Endothelial cell (in vitro differentiated cells): ENCODE measurements at regions not wholly inside any gene's neighbourhood (a gene's known extent, or its start where the extent isn't known, plus 50 kb on each side); places are given as distances from the start of the nearest gene placed in this dataset.

ENCODE experiments used
- DNase-seq: peaks from one replicate; pipeline ENCODE4 v3.0.0; 2021; ENCODE audit warnings: low spot score
- H3K27ac Mint-ChIP-seq: one replicate; pipeline ENCODE4 v1.8.0; 2021; ENCODE audit warnings: mixed read lengths, inconsistent platforms; ENCODE audit not compliant: unreplicated experiment
- H3K27me3 Mint-ChIP-seq: one replicate; pipeline ENCODE4 v1.8.0; 2021; ENCODE audit warnings: mild to moderate bottlenecking, moderate library complexity, mixed read lengths, inconsistent platforms; ENCODE audit not compliant: unreplicated experiment
- H3K36me3 Mint-ChIP-seq: one replicate; pipeline ENCODE4 v1.8.0; 2021; ENCODE audit warnings: mild to moderate bottlenecking, low read depth, mixed read lengths, inconsistent platforms; ENCODE audit not compliant: unreplicated experiment
- H3K4me1 Mint-ChIP-seq: one replicate; pipeline ENCODE4 v1.8.0; 2021; ENCODE audit warnings: mild to moderate bottlenecking, mixed read lengths, inconsistent platforms; ENCODE audit not compliant: unreplicated experiment
- H3K4me3 Mint-ChIP-seq: one replicate; pipeline ENCODE4 v1.8.0; 2021; ENCODE audit warnings: mild to moderate bottlenecking, mixed read lengths, inconsistent platforms; ENCODE audit not compliant: unreplicated experiment
- H3K9me3 Mint-ChIP-seq: one replicate; pipeline ENCODE4 v1.8.0; 2021; ENCODE audit warnings: mixed read lengths, inconsistent platforms; ENCODE audit not compliant: unreplicated experiment
- TF ChIP-seq, protein P1 (sequence below): fragments of 200-600 bp; sonication (generic); IDR thresholded peaks from one replicate; pipeline ENCODE4 v1.5.0; 2021; ENCODE audit warnings: antibody characterized with exemption; ENCODE audit not compliant: unreplicated experiment

DNA sequence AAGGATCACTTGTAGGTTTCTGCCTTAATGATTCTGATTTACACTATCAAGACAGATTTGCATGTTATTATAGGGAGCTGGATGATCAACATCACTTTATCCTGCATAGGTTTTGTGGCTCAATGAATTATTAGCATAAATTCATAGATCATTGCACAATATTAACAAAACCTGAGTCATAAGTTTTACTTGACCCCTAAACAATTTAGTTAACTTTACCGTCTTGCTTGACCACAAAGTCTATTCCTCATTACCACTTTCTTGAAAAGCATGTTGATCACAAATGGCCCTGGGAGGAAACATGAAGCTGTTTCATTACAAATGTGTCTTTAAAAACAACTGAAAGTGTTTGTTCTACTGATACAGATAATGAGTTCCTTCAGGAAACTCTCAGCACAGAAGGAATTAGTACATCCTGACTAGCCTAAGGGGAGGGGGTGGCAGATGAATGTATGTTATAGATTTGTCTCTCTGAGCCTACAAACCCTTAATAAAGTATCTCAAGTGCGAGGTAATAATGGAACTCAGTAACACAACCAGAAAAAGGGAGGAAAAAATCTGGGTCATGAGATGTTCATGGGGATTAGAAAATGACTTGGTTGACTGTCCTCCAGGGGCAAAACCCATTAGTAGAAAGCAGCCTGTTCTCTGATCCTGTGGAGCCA, 303.4 kb downstream of the PIK3C3 start:
- H3K4me1 Mint-ChIP-seq, result peaks cover 11% of the 10 kb centered on the region
- no peak for DNase-seq
- no peak overlapping the region for H3K4me3 Mint-ChIP-seq
- no peaks in the 10 kb centered on the region for H3K9me3 Mint-ChIP-seq
- TF ChIP-seq, protein P1, sequence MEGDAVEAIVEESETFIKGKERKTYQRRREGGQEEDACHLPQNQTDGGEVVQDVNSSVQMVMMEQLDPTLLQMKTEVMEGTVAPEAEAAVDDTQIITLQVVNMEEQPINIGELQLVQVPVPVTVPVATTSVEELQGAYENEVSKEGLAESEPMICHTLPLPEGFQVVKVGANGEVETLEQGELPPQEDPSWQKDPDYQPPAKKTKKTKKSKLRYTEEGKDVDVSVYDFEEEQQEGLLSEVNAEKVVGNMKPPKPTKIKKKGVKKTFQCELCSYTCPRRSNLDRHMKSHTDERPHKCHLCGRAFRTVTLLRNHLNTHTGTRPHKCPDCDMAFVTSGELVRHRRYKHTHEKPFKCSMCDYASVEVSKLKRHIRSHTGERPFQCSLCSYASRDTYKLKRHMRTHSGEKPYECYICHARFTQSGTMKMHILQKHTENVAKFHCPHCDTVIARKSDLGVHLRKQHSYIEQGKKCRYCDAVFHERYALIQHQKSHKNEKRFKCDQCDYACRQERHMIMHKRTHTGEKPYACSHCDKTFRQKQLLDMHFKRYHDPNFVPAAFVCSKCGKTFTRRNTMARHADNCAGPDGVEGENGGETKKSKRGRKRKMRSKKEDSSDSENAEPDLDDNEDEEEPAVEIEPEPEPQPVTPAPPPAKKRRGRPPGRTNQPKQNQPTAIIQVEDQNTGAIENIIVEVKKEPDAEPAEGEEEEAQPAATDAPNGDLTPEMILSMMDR, result no peak
- H3K27ac Mint-ChIP-seq, result no peak overlapping the region
- no peaks in the 10 kb centered on the region for H3K36me3 Mint-ChIP-seq
- peaks cover 3% of the 10 kb centered on the region for H3K27me3 Mint-ChIP-seq

DNA sequence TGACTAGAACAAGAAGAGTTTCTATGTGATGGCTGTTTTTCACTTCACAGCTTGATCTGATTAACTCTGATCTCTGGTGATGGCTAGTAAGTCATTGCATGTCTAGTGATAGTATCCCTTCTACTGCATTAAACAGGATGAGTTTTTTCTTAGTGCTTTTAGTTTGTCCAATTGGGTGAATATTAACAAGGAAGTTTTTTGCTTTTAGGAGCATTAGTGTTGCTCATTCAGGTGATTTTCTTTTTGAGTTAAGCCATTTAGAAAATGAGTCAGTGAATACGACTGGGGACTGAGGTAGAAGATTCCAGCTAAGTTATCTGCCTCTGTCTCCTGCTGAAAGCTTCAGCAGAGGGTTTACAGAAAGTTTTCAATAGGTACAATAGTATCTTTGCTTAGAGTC, 306.7 kb downstream of the PIK3C3 start:
- Mint-ChIP-seq H3K4me3 (no peak overlapping the region), H3K36me3 (no peaks in the 10 kb centered on the region)
- TF ChIP-seq, protein P1, result no peak

DNA sequence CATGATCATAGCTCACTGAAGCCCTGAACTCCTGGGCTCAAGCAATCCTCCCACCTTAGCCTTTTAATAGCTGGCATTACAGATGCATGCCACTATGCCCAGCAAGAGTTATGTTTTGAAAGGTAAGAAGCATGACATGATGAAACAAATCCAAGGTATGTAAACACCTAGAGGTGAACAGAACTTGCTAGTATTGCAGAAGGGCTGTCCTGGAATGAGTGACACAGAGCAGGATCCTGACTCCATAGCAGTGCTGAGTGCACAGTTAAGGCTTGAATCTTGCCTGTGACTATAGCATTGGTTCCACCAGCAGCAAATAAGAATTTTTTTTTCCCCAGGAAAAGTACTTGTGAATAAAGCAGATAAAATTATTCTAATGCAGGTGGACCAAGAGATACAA, 309.5 kb downstream of the PIK3C3 start:
- no peak overlapping the region for H3K4me3 Mint-ChIP-seq
- no peak for DNase-seq
- no peaks in the 10 kb centered on the region for H3K4me1 Mint-ChIP-seq
- H3K9me3 Mint-ChIP-seq, result no peaks in the 10 kb centered on the region
- H3K27ac Mint-ChIP-seq, result no peak overlapping the region
- no peaks in the 10 kb centered on the region for H3K36me3 Mint-ChIP-seq
- TF ChIP-seq, protein P1, result no peak
- no peaks in the 10 kb centered on the region for H3K27me3 Mint-ChIP-seq

More for the DNA sequence above, 306.7 kb downstream of the PIK3C3 start:
- H3K9me3 Mint-ChIP-seq, result no peaks in the 10 kb centered on the region
- peaks cover 11% of the 10 kb centered on the region for H3K4me1 Mint-ChIP-seq
- no peak for DNase-seq
- H3K27me3 Mint-ChIP-seq, result no peaks in the 10 kb centered on the region
- no peak overlapping the region for H3K27ac Mint-ChIP-seq

DNA sequence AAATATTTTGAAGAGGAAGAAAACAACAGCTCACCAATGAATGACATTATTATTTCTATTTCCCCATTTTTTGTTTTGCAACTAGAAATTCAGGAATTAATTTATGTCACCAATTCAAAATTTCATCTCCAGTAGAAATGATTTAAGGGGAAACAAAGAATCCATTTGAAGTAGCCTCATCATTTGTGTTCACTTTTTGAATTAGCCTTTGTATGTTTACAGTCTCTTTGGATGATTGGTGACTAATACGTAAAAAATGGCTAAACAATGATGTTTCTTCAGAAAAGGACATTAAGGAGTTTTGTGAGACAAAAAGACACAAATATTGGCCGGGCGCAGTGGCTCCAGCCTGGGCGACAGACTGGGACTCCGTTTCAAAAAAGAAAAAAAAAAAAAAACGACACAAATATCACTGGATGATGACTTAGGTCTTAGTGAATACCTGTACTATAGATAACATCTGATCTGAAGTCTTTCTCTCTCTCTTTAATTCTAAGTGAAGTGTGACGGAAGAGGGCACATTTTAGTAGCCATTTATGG, 313.2 kb downstream of the PIK3C3 start:
- Mint-ChIP-seq H3K4me1 (no peaks in the 10 kb centered on the region), H3K9me3 (no peaks in the 10 kb centered on the region), H3K36me3 (no peaks in the 10 kb centered on the region), H3K4me3 (no peak overlapping the region), H3K27ac (no peak overlapping the region), H3K27me3 (no peaks in the 10 kb centered on the region)
- TF ChIP-seq, protein P1, result no peak
- no peak for DNase-seq

DNA sequence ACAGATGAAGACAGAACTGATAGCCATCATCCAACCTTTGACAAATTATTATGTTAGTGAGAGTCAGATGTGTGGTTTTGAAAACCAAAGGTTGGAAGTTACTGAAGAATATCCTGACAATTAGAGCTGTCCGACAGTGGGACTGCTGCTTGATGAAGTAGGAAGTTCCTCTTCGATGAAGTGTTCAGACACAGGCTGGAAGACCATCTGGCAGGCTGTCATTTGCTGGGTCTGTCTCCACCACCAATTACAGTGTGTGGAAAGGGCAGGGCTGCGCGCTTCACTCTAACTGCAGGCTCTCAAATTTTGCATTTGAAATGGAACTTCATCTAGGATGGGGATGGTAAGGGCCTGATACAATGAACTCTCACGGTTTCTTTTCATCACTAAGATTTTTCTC, 313.8 kb downstream of the PIK3C3 start:
- H3K9me3 Mint-ChIP-seq, result no peaks in the 10 kb centered on the region
- no peaks in the 10 kb centered on the region for H3K36me3 Mint-ChIP-seq
- no peak overlapping the region for H3K27ac Mint-ChIP-seq
- no peak for DNase-seq
- TF ChIP-seq, protein P1, result no peak
- no peaks in the 10 kb centered on the region for H3K4me1 Mint-ChIP-seq
- H3K4me3 Mint-ChIP-seq, result no peak overlapping the region
- H3K27me3 Mint-ChIP-seq, result no peaks in the 10 kb centered on the region
